ENCODE measurements at regions not wholly inside any gene's neighbourhood (a gene's known extent, or its start where the extent isn't known, plus 50 kb on each side); places are given as distances from the start of the nearest gene placed in this dataset.
"Not testable (repeated sequence)": the region's sequence is repeated elsewhere in the genome, so short reads cannot be mapped to it uniquely, and the experiment has no call there.

GRCh38 chr2:175601969-175602368 lies 400.1 kb downstream of the LNPK start:
- DNase-seq, result no peak

GRCh38 chr2:175599966-175600831 lies 401.9 kb downstream of the LNPK start:
- DNase-seq, result no peak

GRCh38 chr2:175597286-175597685 lies 404.8 kb downstream of the LNPK start:
- no peak for DNase-seq

DNA sequence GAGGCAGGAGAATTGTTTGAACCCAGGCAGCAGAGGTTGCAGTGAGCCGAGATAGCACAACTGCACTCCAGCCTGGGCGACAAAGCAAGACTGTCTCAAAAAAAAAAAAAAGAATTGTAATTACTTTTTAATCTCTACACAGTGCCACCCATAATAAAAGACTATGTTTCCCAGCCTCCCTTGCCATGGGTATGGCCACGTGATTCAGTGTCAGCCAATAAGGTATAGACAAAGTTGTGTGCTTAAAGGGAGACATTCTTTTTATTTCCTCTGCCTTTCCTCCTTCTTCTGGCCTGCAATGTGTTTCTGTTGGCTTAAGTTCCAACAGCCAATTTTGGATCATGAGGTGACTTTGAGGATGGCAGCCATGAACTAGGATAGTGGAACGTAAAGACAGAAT lies 406.9 kb downstream of the LNPK start:
- DNase-seq, result no peak

DNA sequence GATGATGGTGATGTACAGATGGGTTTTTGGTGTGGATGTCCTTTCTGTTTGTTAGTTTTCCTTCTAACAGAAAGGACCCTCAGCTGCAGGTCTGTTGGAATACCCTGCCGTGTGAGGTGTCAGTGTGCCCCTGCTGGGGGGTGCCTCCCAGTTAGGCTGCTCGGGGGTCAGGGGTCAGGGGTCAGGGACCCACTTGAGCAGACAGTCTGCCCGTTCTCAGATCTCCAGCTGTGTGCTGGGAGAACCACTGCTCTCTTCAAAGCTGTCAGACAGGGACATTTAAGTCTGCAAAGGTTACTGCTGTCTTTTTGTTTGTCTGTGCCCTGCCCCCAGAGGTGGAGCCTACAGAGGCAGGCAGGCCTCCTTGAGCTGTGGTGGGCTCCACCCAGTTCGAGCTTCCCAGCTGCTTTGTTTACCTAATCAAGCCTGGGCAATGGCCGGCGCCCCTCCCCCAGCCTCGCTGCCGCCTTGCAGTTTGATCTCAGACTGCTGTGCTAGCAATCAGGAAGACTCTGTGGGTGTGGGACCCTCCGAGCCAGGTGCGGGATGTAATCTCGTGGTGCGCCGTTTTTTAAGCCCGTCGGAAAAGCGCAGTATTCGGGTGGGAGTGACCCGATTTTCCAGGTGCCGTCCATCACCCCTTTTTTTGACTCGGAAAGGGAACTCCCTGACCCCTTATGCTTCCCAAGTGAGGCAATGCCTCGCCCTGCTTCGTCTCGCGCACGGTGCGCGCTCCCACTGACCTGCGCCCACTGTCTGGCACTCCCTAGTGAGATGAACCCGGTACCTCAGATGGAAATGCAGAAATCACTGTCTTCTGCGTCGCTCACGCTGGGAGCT lies 408.2 kb downstream of the LNPK start:
- not testable (repeated sequence) for DNase-seq

- DNase-seq, result not testable (repeated sequence)
Observed at GRCh38 chr2:175588213-175588612, 406.7 kb upstream of the ATP5MC3 start.

DNA sequence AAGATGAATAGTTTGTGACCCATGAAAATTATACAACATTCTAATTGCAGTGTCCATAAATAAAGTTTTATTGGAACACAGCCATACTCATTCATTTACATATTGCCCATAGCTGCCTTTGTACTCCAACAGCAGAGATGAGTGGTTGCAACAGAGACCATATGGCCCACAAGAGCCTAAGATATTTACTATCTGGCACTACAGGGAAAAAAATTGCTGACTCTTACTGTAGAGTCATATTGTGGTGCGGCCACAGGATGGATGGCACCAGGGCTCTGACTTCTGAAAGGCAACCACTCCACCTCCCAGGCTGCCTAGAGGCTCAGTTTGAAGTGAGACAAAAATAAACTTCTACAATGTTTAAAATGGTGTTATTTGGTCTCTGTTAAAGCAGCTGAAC lies 404.0 kb upstream of the ATP5MC3 start:
- no peak for DNase-seq

GRCh38 chr2:175580652-175581051 lies 399.1 kb upstream of the ATP5MC3 start:
- no peak for DNase-seq

- DNase-seq, result no peak
Observed at GRCh38 chr2:175579646-175580045, 398.1 kb upstream of the ATP5MC3 start.

GRCh38 chr2:175577368-175577970 lies 396.0 kb upstream of the ATP5MC3 start:
- no peak for DNase-seq

- no peak for DNase-seq
Observed at GRCh38 chr2:175576875-175577274, 395.4 kb upstream of the ATP5MC3 start.

DNA sequence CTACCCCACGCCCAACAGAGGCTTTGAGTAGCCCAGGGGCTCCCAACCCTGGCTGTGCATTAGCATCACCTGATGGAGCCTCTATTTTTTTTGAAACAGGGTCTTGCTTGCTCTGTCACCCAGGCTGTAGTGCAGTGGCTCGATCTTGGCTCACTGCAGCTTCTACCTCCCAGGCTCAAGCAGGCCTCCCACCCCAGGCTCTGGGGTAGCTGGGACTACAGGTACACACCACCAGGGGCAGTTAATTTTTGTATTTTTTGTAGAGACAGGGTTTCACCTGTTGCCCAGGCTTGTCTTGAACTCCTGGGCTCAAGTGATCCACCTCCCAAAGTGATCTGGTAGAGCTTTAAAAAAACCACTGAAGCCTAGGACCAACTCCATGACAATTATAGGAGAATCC lies 394.8 kb upstream of the ATP5MC3 start:
- no peak for DNase-seq

DNA sequence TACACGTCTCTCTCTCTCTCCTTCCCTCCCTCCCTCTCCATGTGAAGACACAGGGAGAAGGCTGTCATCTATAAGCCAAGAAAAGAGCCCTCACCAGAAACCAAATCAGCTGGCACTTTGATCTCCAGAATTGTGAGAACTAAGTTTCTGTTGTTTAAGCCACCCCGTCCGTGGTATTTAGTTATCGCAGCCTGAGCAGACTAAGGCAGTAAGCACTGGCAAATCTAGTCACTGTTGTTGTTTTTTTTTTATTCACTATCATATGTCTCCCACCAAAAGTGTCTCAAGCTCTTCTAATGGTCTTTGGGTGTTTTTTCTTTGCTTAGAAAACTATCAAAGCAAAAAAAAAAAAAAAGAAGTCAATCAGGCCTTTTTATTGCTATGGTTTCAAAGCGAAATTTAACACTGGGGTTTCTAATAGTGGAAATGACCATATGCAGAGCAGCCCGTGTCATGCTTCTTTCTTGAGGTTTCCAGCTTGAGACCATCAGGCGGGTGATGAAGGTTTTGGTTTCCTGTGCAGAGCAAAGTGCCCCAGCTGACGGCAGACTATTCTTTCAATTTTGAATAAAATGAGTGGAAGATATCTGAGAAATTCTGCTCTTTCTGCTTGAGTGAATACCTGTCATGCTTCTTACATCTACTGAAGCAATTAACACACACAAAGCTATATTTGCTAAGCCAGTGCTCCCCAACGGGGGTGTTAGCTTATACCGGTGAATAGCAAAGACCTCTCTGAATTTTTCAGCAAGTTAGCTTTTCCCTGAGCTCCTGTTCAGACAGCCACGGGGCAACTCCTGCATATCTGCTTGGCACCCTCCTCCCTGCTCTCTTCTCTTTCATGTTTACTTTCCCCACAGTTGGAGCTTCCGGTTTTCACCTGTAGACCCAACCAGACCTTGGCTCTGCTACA lies 394.1 kb upstream of the ATP5MC3 start:
- DNase-seq, result no peak

- no peak for DNase-seq
Observed at GRCh38 chr2:175574069-175574468, 392.6 kb upstream of the ATP5MC3 start.

GRCh38 chr2:175571078-175571653 lies 389.7 kb upstream of the ATP5MC3 start:
- DNase-seq, result no peak

GRCh38 chr2:175568109-175568730 lies 386.7 kb upstream of the ATP5MC3 start:
- no peak for DNase-seq

- no peak for DNase-seq
Observed at GRCh38 chr2:175567435-175568061, 386.0 kb upstream of the ATP5MC3 start.

GRCh38 chr2:175560521-175561169 lies 379.1 kb upstream of the ATP5MC3 start:
- DNase-seq, result no peak

DNA sequence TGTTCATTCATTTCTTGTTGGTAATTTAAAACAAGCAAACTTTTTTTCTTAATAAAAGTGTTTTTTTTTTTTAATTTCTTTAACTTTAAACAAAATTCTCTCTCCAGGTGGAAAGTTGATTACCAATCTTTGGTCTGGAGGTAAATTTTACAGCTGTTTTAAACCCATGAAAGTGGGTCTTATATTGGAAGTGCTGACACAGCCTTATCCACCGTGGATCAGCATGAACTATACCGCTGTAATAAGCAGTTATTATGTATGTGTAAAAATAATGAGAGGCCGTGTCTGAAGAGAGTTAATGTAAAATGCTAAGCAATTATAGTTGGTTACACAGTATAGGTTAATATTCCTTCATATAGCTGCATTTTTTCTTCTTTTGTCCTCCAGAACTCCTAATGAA lies 378.1 kb upstream of the ATP5MC3 start:
- DNase-seq, result no peak

DNA sequence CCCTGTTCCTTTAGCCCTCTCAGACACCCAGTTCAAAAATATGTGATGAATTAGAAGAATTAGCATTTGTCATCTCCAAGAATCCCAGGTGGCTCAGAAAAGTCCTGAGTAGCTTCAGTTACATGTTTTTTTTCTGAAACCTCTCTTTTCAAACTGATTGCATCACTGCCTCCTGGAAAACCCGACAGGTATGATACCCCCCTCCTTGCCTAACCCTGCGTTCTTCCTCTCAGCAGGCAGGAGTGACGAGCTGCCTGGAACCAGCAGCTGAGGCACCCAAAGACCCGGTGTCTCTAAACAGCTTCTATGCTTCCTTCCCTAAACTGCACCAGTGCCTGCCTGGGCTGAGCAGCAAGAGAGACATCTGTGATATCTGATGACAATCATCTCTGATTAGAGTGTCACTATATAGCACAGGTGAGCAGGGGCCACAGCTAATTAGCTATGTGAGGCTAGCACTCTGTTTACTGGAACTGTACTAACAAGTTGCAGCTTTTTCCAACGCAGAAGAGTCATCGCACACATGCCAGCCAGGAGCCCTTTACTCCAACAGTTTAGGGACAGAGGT lies 376.4 kb upstream of the ATP5MC3 start:
- DNase-seq, result no peak

Data from central memory CD4-positive, alpha-beta T cell (primary cell).